ENCODE measurements at regions not wholly inside any gene's neighbourhood (a gene's known extent, or its start where the extent isn't known, plus 50 kb on each side); places are given as distances from the start of the nearest gene placed in this dataset.

DNA sequence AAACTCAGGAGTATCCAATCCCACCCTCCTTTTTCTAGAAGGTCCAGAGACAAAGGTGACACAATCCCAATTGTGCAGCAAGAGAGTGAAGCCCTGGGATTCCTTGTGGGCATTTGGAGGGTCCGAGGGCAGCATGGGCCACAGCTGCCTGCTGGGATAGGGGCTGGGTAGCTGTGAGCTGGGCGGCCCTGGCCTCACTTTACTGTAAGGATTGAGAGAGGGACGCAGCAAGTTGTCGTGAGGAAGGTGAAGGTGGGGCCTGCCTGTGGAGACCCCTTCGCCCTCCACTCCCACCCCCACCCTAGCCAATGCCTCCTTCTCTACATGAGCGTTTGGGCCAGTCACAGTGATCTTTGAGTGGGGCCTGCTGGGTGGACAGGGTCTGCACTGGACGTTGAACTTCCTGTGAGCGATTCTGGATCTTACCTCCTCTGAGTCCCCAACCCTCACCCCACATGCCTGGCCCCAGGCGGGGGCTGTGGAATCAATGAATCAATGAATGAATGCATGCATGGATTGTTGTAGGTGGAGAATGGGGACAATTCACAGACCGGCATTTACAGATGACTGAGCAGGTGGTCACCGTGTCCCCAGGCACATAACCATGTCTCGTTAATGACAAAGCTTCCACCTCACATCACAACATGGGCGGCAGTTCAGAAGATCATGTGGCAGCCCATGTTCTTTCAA, 107.2 kb downstream of the INHBB start:
- TF ChIP-seq, protein P1, sequence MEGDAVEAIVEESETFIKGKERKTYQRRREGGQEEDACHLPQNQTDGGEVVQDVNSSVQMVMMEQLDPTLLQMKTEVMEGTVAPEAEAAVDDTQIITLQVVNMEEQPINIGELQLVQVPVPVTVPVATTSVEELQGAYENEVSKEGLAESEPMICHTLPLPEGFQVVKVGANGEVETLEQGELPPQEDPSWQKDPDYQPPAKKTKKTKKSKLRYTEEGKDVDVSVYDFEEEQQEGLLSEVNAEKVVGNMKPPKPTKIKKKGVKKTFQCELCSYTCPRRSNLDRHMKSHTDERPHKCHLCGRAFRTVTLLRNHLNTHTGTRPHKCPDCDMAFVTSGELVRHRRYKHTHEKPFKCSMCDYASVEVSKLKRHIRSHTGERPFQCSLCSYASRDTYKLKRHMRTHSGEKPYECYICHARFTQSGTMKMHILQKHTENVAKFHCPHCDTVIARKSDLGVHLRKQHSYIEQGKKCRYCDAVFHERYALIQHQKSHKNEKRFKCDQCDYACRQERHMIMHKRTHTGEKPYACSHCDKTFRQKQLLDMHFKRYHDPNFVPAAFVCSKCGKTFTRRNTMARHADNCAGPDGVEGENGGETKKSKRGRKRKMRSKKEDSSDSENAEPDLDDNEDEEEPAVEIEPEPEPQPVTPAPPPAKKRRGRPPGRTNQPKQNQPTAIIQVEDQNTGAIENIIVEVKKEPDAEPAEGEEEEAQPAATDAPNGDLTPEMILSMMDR (conservative IDR thresholded peaks at IDR 0.05; ENCODE audit: low read depth) = no peak
- POLR2A ChIA-PET (ENCODE audit: low non-redundant PET) = no interaction called here
- no peak overlapping the region for H3K27ac ChIP-seq
- DNase-seq (ENCODE audit: low spot score) = no peak
- CTCF ChIA-PET = no interaction called here

DNA sequence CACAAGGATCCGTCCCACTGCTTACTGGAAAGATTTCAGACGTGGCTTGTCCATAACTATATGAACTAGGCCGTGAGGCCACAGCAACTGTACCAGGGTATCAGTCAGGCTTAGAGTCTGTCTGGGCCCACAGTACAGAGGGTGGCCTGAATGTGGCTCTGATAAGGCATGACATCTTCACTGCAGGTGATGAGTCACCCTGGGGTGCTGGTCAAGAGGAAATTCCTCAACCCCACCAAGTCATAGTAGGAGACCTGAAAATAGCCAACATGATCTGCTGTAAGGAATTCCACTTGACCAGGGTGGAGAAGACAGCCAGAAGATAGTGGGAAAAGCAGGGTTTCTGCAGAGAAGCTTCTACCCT, 107.7 kb downstream of the INHBB start:
- TF ChIP-seq, protein P1 (conservative IDR thresholded peaks at IDR 0.05; ENCODE audit: low read depth) = no peak
- POLR2A ChIA-PET (ENCODE audit: low non-redundant PET) = no interaction called here
- DNase-seq (ENCODE audit: low spot score) = no peak
- CTCF ChIA-PET = no interaction called here
- H3K27ac ChIP-seq = no peak overlapping the region

DNA sequence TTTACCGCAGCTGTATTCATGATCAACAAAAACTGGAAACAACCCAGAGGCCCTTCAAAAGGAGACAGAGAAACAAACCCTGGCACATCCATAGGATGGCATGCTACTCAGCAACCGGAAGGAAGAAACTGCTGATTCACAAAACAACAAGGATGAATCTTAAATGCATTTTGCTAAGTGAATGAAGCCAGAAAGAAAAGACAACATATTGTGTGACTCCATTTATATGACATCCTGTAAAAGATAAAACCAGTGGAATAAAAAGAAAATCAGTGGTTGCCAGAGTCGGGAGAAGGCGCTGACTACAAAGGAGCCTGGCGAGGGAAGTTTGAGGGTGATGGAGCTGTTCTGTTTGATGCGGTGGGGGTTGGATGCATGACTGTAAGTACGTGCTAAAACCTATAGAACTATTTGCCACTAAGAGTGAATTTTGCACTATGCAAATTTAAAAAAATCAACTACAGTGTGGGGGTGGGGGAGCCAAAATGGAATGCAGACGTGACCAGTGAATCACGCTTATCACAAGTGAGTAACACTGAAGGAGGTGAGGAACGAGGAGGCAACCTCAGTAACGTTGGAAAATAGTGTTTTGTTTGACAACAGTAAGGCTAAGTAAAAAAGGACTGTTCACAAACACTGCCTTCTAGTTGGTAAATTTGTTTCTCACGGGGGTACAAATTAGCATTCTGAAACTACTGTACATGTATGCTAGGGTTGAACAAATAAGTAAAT, 108.9 kb downstream of the INHBB start:
- ChIA-PET CTCF (interaction anchor here (0.6 kb wide), 1 partner anchor 696 kb away, joined by 3 read pairs; no protein-coding TSS in a partner anchor), POLR2A (ENCODE audit: low non-redundant PET) (no interaction called here)
- DNase-seq (ENCODE audit: low spot score) = no peak
- TF ChIP-seq, protein P1 (conservative IDR thresholded peaks at IDR 0.05; ENCODE audit: low read depth) = no peak
- no peak overlapping the region for H3K27ac ChIP-seq

DNA sequence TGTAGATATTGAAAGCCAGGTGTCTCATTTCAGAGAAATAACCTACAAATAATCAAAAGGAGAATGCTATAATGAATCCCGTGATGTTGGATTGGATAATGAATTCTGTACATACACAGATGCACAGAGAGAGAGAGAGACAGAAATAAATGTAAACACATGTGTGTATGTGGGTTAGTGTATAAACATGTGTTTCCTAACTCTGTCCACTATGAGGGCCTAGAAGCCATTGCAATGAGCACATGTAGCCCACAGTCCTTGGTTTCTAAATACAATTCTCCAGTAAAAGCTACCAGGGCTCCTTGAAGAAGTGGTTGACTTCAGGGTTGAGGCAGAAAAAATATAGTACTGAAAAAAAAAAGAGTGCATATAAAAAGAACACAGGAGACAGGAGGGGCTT, 109.5 kb downstream of the INHBB start:
- H3K27ac ChIP-seq = no peak overlapping the region
- DNase-seq (ENCODE audit: low spot score) = no peak
- POLR2A ChIA-PET (ENCODE audit: low non-redundant PET) = no interaction called here
- CTCF ChIA-PET = no interaction called here
- TF ChIP-seq, protein P1 (conservative IDR thresholded peaks at IDR 0.05; ENCODE audit: low read depth) = no peak

DNA sequence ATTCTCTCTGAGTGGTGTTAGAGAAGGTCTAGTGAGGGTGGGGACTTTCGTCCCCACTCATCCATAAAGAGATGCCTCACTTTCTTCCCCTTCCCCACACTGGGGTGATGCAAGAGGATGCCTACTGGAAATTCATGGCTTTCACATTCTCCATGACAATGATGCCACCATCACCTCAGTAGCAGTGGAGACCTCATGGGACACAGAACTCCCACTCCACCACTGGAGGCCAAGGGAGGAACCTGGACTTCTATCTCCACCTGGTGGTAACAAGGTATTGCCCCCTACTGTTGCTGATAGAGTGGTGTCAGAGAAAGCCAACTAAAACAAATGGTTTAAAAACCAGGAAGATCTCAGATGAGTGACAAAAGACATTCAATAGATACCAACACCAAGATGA, 110.9 kb downstream of the INHBB start:
- no peak for DNase-seq (ENCODE audit: low spot score)
- no peak overlapping the region for H3K27ac ChIP-seq
- ChIA-PET CTCF (no interaction called here), POLR2A (ENCODE audit: low non-redundant PET) (no interaction called here)
- TF ChIP-seq, protein P1 (conservative IDR thresholded peaks at IDR 0.05; ENCODE audit: low read depth) = no peak

DNA sequence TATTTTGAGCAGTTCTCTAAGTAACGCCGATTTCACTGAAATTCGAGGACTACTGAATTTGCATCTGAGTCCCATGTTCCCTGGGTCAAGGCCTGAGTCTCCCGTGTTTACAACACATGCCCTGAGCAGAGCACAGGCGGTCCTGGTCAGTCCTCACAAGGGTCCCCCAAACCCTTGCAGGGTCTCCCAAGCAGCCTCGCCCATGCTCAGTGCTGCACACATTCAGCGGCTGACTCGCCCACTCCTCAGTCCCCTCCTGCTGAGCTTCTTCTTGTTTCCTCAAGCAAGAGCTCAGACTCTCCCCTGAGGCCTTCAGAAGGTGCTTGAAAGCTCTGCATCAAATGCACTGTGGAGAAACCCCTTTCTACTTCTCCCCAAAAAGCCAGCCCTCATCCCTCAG, 114.6 kb downstream of the INHBB start:
- no peak overlapping the region for H3K27ac ChIP-seq
- TF ChIP-seq, protein P1 (conservative IDR thresholded peaks at IDR 0.05; ENCODE audit: low read depth) = no peak
- ChIA-PET CTCF (interaction anchor here (0.7 kb wide), 1 partner anchor 224 kb away, joined by 3 read pairs; no protein-coding TSS in a partner anchor), POLR2A (ENCODE audit: low non-redundant PET) (no interaction called here)
- DNase-seq (ENCODE audit: low spot score) = no peak
